GM23338 (cell line): ENCODE measurements at regions not wholly inside any gene's neighbourhood (a gene's known extent, or its start where the extent isn't known, plus 50 kb on each side); places are given as distances from the start of the nearest gene placed in this dataset.

ENCODE experiments used
- CREB1 ChIP-seq: fragments of 250-450 bp; sonication (Bioruptor Pico); IDR thresholded peaks from 2 replicates; pipeline ENCODE4 v1.5.0; 2020; ENCODE audit warnings: low read depth, mild to moderate bottlenecking, moderate library complexity
- CTCF ChIP-seq, 2 experiments: fragments of 200-600 bp in 1 of 2; sonication (generic) in 1 of 2; conservative IDR thresholded peaks; 2 replicates each; pipeline versions ENCODE4 v1.5.1 to v1.6.1; 2016 to 2017; ENCODE audit warnings: antibody characterized with exemption in 2 of 2, low read depth in 2 of 2, mild to moderate bottlenecking in 2 of 2, moderate library complexity in 1 of 2
- EZH2 ChIP-seq: fragments of 200-600 bp; sonication (generic); IDR thresholded peaks from one replicate; pipeline ENCODE4 v1.8.0; 2017; ENCODE audit warnings: antibody characterized with exemption, mild to moderate bottlenecking, low read depth; ENCODE audit not compliant: unreplicated experiment
- EZH2phosphoT487 ChIP-seq: fragments of 200-600 bp; sonication (generic); IDR thresholded peaks from one replicate; pipeline ENCODE4 v1.8.1; 2018; ENCODE audit warnings: antibody characterized with exemption; ENCODE audit not compliant: unreplicated experiment
- JUNB ChIP-seq: IDR thresholded peaks from one replicate; pipeline ENCODE4 v1.6.1; 2016; ENCODE audit warnings: antibody characterized with exemption; ENCODE audit not compliant: unreplicated experiment
- NANOG ChIP-seq: IDR thresholded peaks from 2 replicates; pipeline ENCODE4 v1.6.1; 2016; ENCODE audit warnings: antibody characterized with exemption, borderline replicate concordance
- POLR2AphosphoS5 ChIP-seq: IDR thresholded peaks from 2 replicates; pipeline ENCODE4 v1.6.1; 2016; ENCODE audit warnings: antibody characterized with exemption, low read depth
- STAT1 ChIP-seq: IDR thresholded peaks from one replicate; pipeline ENCODE4 v1.6.1; 2016; ENCODE audit warnings: antibody characterized with exemption; ENCODE audit not compliant: unreplicated experiment
- ZNF114 ChIP-seq: fragments of 250-450 bp; sonication (Bioruptor Pico); IDR thresholded peaks from 2 replicates; pipeline ENCODE4 v1.5.0; 2020; ENCODE audit warnings: mild to moderate bottlenecking, moderate library complexity
- ZNF331 ChIP-seq: fragments of 250-450 bp; sonication (Bioruptor Pico); IDR thresholded peaks from 2 replicates; pipeline ENCODE4 v1.5.0; 2020; ENCODE audit warnings: low read depth, mild to moderate bottlenecking, moderate library complexity
- ZNF462 ChIP-seq: fragments of 250-450 bp; sonication (Bioruptor Pico); IDR thresholded peaks from 2 replicates; pipeline ENCODE4 v1.5.0; 2020; ENCODE audit warnings: mild to moderate bottlenecking, moderate library complexity

GRCh38 chr19:32223106-32223505, 122.3 kb upstream of the ZNF507 start (continued):
- TF ChIP-seq ZNF462 (CRISPR knock-in tag): no peak
- no peak for TF ChIP-seq JUNB
- no peak for TF ChIP-seq NANOG
- no peak for TF ChIP-seq ZNF114 (CRISPR knock-in tag)
- TF ChIP-seq EZH2: no peak
- TF ChIP-seq CTCF (conservative IDR thresholded peaks at IDR 0.05; ENCODE audit: low read depth in 2 of 2): no peak
- no peak for TF ChIP-seq POLR2AphosphoS5
- no peak for TF ChIP-seq ZNF331 (CRISPR knock-in tag)
- no peak for TF ChIP-seq CREB1 (CRISPR knock-in tag)
- TF ChIP-seq EZH2phosphoT487: no peak
- TF ChIP-seq STAT1: no peak
